HG03159 (cell line): ENCODE measurements at regions not wholly inside any gene's neighbourhood (a gene's known extent, or its start where the extent isn't known, plus 50 kb on each side); places are given as distances from the start of the nearest gene placed in this dataset.
A peak's percentile ranks its signal among the peaks of the same experiment; 100 is the strongest.
"Not testable (repeated sequence)": the region's sequence is repeated elsewhere in the genome, so short reads cannot be mapped to it uniquely, and the experiment has no call there.

Experiments
- ATAC-seq: cut with Tn5 transposase; IDR thresholded peaks from one replicate; pipeline ENCODE4 v1.9.1; 2021; ENCODE audit warnings: mild to moderate bottlenecking, moderate library complexity; ENCODE audit not compliant: unreplicated experiment

DNA sequence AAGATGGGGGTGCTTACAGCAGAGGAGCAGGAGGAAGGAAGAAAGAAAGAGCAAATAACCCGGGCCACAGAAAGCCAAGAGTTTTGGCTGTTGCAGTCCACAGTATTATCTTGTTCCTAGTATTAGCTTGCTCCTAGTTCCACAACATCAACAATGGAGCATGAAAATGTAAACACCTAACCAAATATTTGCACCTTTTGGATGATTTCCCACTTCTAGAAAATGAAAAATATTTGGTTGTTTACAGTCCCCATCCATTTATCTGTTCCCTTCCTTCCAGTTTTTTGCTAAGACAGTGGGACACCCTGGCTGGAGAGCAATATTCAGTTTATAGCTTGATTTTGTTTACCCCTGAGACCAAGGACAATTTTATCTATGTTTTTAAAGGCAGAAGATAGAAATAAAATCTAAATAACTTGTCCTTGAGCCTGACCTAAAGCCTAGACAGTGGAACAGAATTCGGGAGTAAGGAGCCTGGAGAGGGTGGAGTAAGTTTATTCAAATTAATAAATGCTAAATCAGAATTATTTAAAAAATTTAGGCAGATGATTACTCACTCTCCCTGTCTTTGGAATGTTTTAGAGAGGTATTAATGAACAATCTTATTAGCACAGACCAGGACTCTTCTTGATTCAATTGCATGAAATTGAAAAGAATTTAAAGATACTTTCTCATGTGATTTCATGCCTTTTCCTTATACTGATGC, 51.6 kb downstream of the RESF1 start:
- ATAC-seq: no peak

DNA sequence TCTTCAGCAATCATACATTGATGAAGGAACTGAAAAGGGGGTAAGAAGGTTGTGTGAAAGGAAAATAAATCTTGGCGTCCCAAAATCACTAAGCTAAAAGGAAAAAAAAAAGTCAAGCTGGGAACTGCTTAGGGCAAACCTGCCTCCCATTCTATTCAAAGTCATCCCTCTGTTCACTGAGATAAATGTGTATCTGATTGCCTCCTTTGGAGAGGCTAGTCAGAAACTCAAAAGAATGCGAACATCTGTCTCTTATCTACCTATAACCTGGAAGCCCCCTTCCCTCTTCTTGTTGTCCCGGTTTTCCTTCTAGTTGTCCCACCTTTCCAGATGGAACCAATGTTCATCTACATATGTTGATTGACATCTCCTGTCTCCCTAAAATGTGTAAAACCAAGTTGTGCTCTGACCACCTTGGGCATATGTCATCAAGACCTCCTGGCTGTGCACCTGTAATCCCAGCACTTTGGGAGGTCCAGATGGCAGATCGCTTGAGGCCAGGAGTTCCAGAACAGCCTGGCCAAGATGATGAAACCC, 53.1 kb downstream of the RESF1 start:
- no peak for ATAC-seq

DNA sequence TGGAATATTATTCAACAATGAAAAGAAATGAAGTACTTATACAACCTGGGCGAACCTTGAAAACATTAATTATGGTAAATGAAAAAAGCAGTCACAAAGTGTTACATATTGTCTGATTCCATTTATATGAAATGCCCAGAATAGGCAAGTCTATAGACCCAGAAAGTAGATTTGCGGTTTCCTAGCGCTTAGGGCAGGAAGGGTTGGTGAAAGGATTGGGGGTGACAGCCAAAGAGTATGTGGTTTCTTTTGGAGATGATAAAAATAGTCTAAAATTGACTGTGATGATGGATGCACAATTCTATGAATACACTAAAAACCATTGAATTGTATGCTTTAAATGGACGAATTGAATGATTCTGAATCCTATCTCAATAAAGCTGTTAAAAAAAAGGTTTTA, 55.8 kb downstream of the RESF1 start:
- no peak for ATAC-seq

DNA sequence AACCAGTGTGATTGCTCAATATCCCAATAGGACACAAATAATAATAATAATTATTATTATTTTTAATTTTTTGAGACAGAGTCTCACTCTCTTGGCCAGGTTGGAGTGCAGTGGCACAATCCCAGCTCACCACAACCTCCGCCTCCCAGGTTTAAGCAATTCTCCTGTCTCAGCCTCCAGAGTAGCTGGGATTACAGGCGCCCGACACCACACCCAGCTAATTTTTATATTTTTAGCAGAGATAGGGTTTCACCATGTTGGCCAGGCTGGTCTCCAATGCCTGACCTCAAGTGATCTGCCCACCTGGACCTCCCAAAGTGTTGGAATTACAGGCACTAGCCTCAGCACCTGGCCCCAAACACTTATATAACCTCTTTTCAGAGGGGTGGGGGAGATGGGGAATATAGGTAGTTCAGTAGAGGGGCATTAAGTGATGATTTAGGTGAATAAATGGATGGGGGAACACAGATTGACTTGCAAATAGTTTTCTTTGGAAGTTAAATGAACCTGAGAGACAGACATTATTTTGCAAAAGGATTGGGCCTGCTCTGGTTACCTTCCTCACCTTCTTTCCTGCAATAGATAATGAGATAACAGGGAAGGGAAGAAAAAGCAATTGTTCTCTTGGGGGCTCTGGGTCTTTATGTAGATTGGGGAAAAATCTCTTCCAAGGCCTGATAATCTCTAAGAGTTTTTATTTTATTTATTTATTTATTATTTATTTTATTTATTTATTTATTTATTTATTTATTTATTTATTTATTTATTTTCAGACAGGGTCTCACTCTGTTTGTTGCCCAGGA, 57.7 kb downstream of the RESF1 start:
- ATAC-seq: no peak

DNA sequence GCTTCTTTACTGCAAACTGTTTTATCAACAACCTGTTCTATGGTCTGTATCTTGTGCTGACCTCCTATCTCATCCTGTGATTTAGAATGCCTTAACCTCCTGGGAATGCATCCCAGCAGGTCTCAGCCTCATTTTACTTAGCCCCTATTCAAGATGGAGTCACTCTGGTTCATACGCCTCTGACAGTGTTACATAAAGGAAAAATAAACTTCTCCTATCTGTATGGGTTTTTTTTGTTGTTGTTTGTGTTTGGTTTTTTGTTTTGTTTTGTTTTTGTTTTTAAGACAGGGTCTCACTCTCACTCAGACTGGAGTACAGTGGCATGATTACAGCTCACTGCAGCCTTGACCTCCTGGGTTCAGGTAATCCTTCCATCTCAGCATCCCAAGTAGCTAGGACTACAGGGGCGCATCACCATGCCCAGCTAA, 62.1 kb downstream of the RESF1 start:
- no peak for ATAC-seq

DNA sequence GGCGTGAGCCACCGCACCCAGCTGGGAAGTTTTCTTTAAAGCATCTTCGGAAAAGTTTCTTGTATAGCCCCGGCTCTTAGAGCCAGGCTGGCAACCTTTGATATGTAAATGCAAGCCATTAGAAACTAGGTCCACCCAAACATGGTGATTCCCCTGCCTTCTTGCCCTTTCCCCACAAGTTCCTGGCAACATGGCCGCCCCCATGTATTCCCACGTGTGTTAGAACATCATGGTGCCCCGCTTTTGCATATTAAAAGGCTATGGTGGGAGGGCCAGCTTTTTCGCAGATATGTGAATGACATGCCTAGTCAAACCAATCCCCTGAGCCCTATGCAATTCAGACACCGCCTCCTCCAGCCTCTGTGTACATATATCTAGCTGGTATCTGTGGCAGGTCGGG, 63.2 kb downstream of the RESF1 start:
- ATAC-seq: not testable (repeated sequence)

DNA sequence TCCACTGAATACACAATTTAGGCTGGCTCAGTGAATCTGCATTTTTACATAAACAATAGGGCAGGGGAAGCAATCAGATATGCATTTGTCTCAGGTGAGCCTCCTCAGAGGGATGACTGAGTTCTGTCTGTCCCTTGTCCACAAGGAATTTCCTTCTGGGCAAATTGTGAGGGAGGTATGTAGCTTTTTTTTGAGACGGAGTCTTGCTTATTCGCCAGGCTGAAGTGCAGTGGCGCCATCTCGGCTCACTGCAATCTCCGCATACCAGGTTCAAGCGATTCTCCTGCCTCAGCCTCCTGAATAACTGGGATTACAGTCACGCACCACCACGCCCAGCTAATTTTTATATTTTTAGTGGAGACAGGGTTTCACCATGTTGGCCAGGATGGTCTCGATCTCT, 64.6 kb downstream of the RESF1 start:
- ATAC-seq: not testable (repeated sequence)

DNA sequence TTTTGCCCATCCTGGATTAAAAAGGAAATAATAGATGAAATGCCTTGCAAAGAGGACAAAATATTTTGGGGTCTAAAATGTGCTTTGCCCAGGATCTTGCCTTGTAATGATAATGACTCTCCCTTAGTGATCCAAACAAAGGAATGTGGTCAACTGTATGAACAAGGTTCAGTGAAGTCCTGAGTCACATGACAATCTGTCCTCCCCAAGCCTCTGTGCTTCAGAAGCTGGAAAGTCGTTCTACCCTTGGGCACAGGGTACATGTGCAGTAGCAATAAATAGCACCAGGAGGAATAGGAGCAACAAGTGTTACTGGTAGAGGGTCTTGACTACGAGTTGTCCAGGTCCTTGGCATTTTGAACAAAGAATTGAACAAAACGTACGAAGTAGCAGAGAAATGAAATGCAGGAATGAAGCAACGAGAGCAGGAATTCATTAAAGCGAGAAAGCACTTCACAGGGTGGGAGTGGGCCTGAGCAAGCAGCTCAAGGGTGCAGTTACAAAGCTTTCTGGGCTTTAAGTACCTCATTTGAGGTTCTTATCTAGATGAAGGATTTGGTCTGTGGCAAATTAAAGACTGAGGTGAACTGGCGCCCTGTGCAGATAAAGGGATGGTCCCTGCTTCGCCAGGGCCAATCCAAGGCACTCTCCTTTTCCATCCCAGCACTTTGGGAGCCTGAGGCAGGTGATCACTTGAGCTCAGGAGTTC, 65.8 kb downstream of the RESF1 start:
- no peak for ATAC-seq

DNA sequence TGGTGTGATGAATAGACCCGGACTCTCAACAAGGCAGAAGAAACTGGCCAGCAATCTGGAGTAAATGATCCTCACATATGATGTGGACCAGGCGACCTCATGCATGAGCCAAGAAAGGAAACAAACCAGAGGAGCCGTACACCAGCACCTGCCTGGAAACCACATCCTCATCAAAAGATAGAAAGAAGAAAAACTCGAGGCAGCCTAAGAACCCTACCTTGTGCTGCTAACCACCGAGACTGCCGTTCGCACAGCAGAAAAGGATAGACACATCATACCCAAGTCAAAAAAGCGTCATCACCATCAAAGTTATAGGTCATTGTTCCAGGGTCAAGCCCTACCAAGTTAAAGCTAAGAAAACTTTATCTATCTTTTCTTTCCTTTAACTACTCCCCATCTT, 66.7 kb downstream of the RESF1 start:
- ATAC-seq: peak; percentile 82

DNA sequence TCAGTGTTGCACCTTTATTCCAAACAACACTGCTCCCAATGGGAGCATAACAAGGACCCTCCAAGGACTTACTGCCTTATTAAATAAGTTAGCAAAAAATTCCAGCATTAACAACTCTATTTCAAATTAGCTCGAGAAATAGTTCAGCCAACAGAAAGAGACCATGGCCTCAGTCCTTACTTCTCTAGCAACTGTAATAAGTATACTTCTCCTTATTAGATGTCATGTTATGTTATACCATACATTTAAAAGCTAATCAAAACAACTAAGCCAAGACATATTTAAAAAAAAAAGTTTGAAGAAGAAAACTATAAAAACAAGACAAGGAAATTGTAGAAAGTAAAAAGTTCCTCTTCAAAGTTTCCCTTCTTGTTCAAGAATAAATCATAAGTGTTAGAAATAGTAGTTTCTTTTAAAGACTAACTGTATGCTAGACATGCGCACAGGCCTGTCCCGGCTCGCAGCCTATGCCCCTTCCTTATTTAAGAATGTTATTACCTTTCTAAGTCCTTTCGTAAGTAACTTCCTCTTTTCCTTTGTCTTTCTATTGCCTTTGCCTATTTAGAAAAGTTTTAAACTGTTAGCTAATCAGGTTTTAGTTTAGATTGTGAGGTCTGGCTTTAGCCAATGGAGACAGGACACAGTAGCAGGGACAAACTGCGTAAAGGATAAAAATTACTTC, 68.6 kb downstream of the RESF1 start:
- ATAC-seq: no peak

DNA sequence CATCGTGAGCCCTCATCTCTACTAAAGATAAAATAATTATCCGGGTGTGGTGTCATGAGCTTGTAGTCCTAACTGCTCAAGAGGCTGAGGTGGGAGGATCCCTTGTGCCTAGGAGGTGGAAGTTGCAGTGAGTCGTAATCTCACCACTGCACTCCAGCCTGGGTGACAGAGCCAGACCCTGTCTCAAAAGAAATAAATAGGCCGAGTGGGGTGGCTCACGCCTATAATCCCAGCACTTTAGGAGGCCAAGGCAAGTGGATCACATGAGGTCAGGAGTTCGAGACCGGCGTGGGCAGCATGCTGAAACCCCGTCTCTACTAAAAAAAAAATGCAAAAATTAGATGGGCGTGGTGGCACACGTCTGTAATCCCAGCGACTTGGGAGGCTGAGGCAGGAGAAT, 70.9 kb downstream of the RESF1 start:
- ATAC-seq: no peak

DNA sequence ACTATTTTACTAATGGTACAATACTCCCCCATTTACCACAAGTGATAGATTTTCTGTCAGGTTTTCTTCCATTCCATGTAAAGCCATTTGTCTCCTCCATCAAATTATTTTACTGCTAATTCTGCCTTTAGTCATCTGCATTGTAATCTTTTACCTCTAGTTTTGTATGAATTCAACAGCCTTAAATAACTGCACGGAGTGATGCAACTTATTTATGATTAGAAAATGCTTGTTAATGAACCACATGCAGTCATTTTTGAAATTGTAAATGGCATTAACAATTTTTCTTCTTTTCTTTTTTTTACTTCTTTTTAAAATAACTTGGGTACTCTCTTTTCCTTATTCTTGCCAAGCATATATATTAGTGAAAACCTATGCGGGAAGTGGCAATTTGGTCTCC, 71.5 kb downstream of the RESF1 start:
- ATAC-seq: no peak

DNA sequence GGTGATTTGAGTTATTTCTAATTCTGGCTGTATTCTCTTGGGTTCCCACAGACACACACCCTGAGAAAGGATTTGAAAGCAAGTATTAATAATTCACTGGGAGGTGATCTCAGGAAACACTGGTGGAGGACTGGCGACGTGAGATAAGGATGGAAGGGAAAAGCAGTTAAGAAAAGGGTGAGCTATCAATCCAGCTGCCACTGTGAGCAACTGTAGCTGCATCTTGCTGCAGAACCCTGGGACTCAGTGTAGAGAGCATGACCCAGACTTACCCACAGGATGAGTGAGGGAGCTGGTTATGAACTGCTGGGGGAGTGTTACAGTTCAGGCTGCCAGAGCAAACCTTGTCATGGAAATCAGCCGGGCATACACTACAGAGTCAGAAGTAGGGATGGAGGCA, 71.9 kb downstream of the RESF1 start:
- ATAC-seq: no peak

DNA sequence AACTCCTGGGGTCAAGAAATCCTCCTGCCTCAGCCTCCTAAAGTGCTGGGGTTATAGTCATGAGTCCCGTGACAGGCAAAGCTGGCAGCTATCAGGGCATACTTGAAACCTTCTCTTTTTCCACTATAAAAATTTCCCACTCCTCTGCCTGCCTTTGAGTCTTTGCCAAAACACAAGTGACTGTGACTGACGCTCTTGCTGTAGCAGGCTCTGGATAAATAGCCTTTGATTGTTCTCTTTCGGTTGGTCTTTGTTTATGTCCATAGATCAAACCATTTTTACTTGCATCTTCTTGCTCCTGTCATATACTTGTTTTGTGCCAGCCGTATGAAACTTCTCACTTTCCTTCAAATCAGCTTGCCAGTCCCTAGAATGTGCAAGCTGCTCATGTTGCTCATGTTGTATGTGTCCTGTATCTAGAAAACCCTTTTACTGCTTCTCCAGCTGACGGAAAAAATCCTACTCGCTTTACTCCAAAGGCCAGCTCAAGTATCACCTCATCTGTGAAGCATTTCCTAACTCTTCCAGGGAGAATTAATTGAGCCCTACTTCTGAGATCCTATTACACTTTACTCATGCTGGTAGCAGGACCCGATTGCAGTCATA, 73.1 kb downstream of the RESF1 start:
- ATAC-seq: no peak

DNA sequence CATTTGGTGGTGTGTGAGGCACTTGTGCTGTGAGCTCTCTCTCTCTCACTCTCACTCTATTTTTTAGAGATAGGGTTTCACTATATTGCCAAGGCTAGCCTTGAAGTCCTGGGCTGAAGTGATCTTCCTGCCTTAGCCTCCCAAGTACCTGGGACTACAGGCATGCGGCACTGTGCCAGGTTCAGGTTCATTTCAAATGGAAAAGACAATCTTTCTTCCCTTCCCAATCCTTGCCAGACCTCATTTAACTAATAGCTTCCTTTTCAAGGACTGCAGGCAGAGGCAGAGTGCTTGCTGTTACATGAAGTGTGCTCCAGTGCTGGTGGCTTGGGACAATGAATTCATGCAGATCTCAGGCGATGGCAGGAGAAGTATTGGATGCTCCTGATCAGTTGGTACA, 73.2 kb upstream of the BICD1 start:
- ATAC-seq: no peak

DNA sequence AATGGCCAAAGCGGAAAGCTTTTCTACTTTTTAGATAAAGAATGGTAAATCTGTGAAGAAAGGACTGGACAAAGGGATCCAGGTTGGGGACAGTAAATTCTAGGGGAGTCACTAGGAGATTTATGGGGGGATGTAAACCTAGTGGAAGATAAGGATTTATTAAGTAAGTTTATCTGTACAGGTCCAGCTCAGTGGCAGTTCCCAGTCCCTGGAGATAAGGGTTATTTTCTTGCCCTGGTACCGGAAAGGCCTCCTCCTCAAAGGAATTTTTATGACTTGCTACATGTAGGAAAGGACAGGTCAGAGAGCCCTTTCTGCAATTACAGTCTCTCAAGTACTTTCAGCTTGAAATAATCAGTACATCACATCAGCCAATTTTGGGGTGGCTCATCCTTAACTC, 72.6 kb upstream of the BICD1 start:
- no peak for ATAC-seq

DNA sequence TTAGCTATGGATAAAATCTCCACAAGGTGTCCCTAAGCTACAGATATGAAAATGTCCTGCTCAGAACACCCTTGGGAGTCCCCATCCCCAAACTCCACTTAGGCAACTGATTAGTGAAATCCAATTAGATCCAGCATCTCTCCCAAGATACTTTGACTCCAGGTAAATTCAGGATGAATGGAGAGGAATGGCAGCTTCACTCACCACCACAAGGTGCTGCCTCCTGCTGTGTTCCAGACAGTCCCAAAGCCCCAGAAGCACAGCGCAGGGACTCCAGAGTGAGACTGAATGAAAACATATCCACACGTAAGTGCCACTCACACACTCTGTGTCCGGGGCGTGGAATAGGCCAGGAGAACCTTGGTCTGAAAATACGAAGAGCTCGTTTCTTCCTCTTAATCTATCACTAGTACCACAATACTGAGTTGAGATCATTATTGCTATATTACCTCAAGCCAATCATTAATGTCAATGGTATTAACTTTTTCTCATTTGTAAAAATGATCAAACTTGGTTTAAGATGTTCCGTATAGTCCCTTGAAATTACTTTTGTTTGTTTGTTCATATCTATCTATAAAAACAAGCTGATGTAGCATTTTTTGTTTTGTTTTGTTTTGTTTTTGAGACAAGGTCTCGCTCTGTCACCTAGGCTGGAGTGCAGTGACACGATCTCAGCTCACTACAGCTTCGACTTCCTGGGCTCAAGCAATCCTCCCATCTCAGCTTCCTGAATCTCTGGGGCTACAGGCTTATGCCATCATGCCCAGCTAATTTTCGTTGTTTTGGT, 70.0 kb upstream of the BICD1 start:
- no peak for ATAC-seq

DNA sequence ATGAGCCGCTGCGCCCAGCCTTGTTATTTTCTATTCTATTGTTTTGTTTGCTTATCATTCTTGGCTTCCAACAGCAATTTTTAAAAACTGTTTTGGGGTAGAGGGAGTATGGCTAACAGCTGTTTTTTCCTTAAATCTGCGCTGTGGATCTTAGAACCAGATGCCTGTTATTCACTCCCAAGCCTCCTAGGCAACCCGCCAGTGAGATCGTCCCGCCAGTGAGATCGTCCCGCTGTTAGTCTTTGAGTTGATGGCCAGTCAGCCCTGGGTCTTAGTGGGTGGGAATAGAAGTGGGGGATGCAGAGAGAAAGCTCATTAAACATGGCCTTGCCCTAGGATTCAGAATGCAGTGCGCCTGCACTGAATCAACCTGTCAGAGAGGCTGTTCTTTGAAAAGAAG, 67.3 kb upstream of the BICD1 start:
- ATAC-seq: no peak

DNA sequence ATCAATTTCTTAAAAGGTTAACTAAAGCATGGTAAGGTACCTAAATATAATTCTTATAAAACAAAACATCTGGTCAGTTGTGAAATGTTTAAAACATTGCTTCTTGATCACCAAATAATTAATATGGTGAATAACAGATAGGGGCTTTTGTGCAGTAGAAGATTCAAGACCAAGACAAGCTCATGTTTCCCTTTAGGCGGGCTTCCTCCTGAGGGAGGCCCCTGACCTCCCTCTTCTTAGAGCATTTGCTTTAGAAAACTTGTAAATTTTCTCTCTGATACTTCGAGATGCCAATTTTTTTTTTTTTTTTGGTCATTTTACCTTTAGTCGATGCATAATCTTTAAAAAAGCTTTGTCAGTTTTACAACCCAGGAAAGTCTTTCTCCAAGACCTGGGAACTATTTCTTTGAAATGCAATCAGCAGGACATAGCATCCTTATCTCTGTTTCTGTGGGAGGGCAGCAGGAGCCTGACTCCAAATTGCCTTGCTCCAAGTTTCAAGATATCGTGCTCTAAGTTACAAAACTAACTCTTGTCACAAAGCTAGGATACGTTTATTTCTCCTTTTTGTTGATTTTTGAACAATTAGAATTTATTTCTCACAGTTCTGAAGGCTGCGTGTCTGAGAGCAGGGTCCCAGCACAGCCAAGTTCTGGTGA, 66.6 kb upstream of the BICD1 start:
- no peak for ATAC-seq
